ENCODE measurements at regions not wholly inside any gene's neighbourhood (a gene's known extent, or its start where the extent isn't known, plus 50 kb on each side); places are given as distances from the start of the nearest gene placed in this dataset. TPM values are rescaled to one million over a fixed set of nuclear protein-coding genes. Genes with fewer than 3 reads are reported as not detected.

Small RNA genes lying in the stretch of these regions (small RNA-seq; reads per million reads assigned to genes)
- not detected for gene AP000522.1

Data from hepatocyte (in vitro differentiated cells).